Natural killer cell (primary cell): ENCODE measurements at regions not wholly inside any gene's neighbourhood (a gene's known extent, or its start where the extent isn't known, plus 50 kb on each side); places are given as distances from the start of the nearest gene placed in this dataset.

ENCODE experiments used
- ATAC-seq, 3 donors: fragments of 150-1000 bp in 2 of 3; fragments of 200-7000 bp in 1 of 3; cut with Tn5 transposase; 1 replicate in 1 of 3; 2 replicates in 2 of 3; pipeline ENCODE4 v1.10.0; 2021; ENCODE audit warnings: mild to moderate bottlenecking in 2 of 3, moderate library complexity in 2 of 3
- DNase-seq, 2 donors: peaks; one replicate each; pipeline versions ENCODE4 v3.0.0 to v3.0.0-alpha.2; 2013 to 2021; ENCODE audit warnings: mixed read lengths in 1 of 2
- H3K27ac ChIP-seq: one replicate; pipeline ENCODE4 v1.5.1; 2013; ENCODE audit warnings: mild to moderate bottlenecking, low read length
- H3K27me3 ChIP-seq: one replicate; pipeline ENCODE4 v1.6.1; 2013; ENCODE audit warnings: low read length; ENCODE audit not compliant: control insufficient read depth, insufficient read depth
- H3K36me3 ChIP-seq: one replicate; pipeline ENCODE4 v1.6.1; 2013; ENCODE audit warnings: low read length; ENCODE audit not compliant: control insufficient read depth, insufficient read depth
- H3K4me1 ChIP-seq: one replicate; pipeline ENCODE4 v1.6.1; 2013; ENCODE audit warnings: low read length; ENCODE audit not compliant: control insufficient read depth, insufficient read depth
- H3K4me3 ChIP-seq: one replicate; pipeline ENCODE4 v1.5.1; 2013; ENCODE audit warnings: low read length
- H3K9me3 ChIP-seq: one replicate; pipeline ENCODE4 v1.6.1; 2013; ENCODE audit warnings: low read length; ENCODE audit not compliant: control insufficient read depth, insufficient read depth
- H3K27ac Mint-ChIP-seq, 2 donors: one replicate each; pipeline ENCODE4 v1.8.0; 2022; ENCODE audit warnings: mild to moderate bottlenecking in 2 of 2, mixed read lengths in 2 of 2, moderate library complexity in 1 of 2
- H3K27me3 Mint-ChIP-seq, 2 donors: one replicate each; pipeline ENCODE4 v1.8.0; 2022; ENCODE audit warnings: low read depth in 2 of 2, mixed read lengths in 2 of 2
- H3K36me3 Mint-ChIP-seq: one replicate; pipeline ENCODE4 v1.8.0; 2022; ENCODE audit warnings: mixed read lengths
- H3K4me1 Mint-ChIP-seq, 2 donors: one replicate each; pipeline ENCODE4 v1.8.0; 2022; ENCODE audit warnings: mixed read lengths in 2 of 2
- H3K4me3 Mint-ChIP-seq: one replicate; pipeline ENCODE4 v1.8.0; 2022; ENCODE audit warnings: mild to moderate bottlenecking, moderate library complexity, mixed read lengths
- H3K9me3 Mint-ChIP-seq, 2 donors: one replicate each; pipeline ENCODE4 v1.8.0; 2022; ENCODE audit warnings: mixed read lengths in 2 of 2
- CTCF ChIP-seq: fragments of 200-600 bp; IDR thresholded peaks from one replicate; pipeline ENCODE4 v1.8.0; 2022; ENCODE audit warnings: antibody characterized with exemption
- WGBS: methylation state at CpG from one replicate; pipeline ENCODE4 v1.1.7; 2013; ENCODE audit warnings: missing lambda C conversion rate; ENCODE audit not compliant: insufficient coverage; 5-methylcytosine and 5-hydroxymethylcytosine counted together
- intact Hi-C: fragments of 100-400 bp; cut with micrococcal nuclease; formaldehyde crosslinking; loops from one replicate; pipeline ENCODE4 v1.14.2; 2022

- Mint-ChIP-seq H3K27me3 (no peaks in the 10 kb centered on the region), H3K27ac (no peak overlapping the region), H3K9me3 (peaks cover 4 to 5% of the 10 kb centered on the region in 2 donors), H3K4me1 (no peaks in the 10 kb centered on the region), H3K4me3 (no peak overlapping the region), H3K36me3 (no peaks in the 10 kb centered on the region)
- ATAC-seq (no peak), DNase-seq (no peak)
- H3K36me3 ChIP-seq = no peaks in the 10 kb centered on the region
- TF ChIP-seq CTCF = no peak
- intact Hi-C loops = no loop called here
- 86% methylated on average over 6 of the region's 6 CpGs for WGBS
- no peaks in the 10 kb centered on the region for H3K27me3 ChIP-seq
- no peak overlapping the region for H3K27ac ChIP-seq
- no peaks in the 10 kb centered on the region for H3K9me3 ChIP-seq
- no peaks in the 10 kb centered on the region for H3K4me1 ChIP-seq
- H3K4me3 ChIP-seq = no peak overlapping the region
These were observed 208.8 kb downstream of the KIF4B start for GRCh38 chr5:155222393-155222792.

GRCh38 chr5:155229135-155229534 is 215.6 kb downstream of the KIF4B start:
- intact Hi-C loops = no loop called here
- H3K27ac ChIP-seq = no peak overlapping the region
- no peak overlapping the region for H3K27ac Mint-ChIP-seq
- WGBS = 86% methylated on average over 4 of the region's 5 CpGs
- H3K4me3 Mint-ChIP-seq = no peak overlapping the region
- no peaks in the 10 kb centered on the region for H3K4me1 Mint-ChIP-seq
- no peaks in the 10 kb centered on the region for H3K27me3 ChIP-seq
- no peaks in the 10 kb centered on the region for H3K9me3 ChIP-seq
- H3K36me3 ChIP-seq = no peaks in the 10 kb centered on the region
- TF ChIP-seq CTCF = no peak
- no peaks in the 10 kb centered on the region for H3K27me3 Mint-ChIP-seq
- no peaks in the 10 kb centered on the region for H3K4me1 ChIP-seq
- no peaks in the 10 kb centered on the region for H3K36me3 Mint-ChIP-seq
- H3K9me3 Mint-ChIP-seq = peaks cover 0 to 8% of the 10 kb centered on the region in 2 donors
- no peak overlapping the region for H3K4me3 ChIP-seq
- ATAC-seq (no peak), DNase-seq (no peak)

- Mint-ChIP-seq H3K4me1 (no peaks in the 10 kb centered on the region), H3K36me3 (no peaks in the 10 kb centered on the region), H3K4me3 (no peak overlapping the region), H3K27ac (no peak overlapping the region), H3K9me3 (peaks cover 15 to 18% of the 10 kb centered on the region in 2 donors), H3K27me3 (no peaks in the 10 kb centered on the region)
- no peaks in the 10 kb centered on the region for H3K9me3 ChIP-seq
- 64% methylated on average over 2 of the region's 2 CpGs for WGBS
- TF ChIP-seq CTCF = no peak
- DNase-seq (no peak), ATAC-seq (no peak)
- no peaks in the 10 kb centered on the region for H3K4me1 ChIP-seq
- no peaks in the 10 kb centered on the region for H3K27me3 ChIP-seq
- intact Hi-C loops = no loop called here
- H3K27ac ChIP-seq = no peak overlapping the region
- H3K36me3 ChIP-seq = no peaks in the 10 kb centered on the region
- no peak overlapping the region for H3K4me3 ChIP-seq
These were observed 226.2 kb downstream of the KIF4B start for GRCh38 chr5:155239803-155240202.

- H3K36me3 Mint-ChIP-seq = no peaks in the 10 kb centered on the region
- H3K27me3 Mint-ChIP-seq = no peaks in the 10 kb centered on the region
- ATAC-seq = no peak
- no peak for DNase-seq
- no peak overlapping the region for H3K4me3 ChIP-seq
- no peak overlapping the region for H3K27ac Mint-ChIP-seq
- H3K27me3 ChIP-seq = no peaks in the 10 kb centered on the region
- H3K9me3 Mint-ChIP-seq = peaks cover 0 to 2% of the 10 kb centered on the region in 2 donors
- peaks cover 5% of the 10 kb centered on the region for H3K9me3 ChIP-seq
- no peak overlapping the region for H3K4me3 Mint-ChIP-seq
- H3K4me1 Mint-ChIP-seq = no peaks in the 10 kb centered on the region
- intact Hi-C loops = no loop called here
- 41% methylated on average over 5 of the region's 5 CpGs for WGBS
- H3K4me1 ChIP-seq = no peaks in the 10 kb centered on the region
- TF ChIP-seq CTCF = no peak
- no peaks in the 10 kb centered on the region for H3K36me3 ChIP-seq
- H3K27ac ChIP-seq = no peak overlapping the region
These were observed 237.0 kb downstream of the KIF4B start for GRCh38 chr5:155250596-155250995.
